GM12872 (cell line): ENCODE measurements at regions not wholly inside any gene's neighbourhood (a gene's known extent, or its start where the extent isn't known, plus 50 kb on each side); places are given as distances from the start of the nearest gene placed in this dataset.

Experiments
- CTCF ChIP-seq: IDR thresholded peaks from 3 replicates; pipeline ENCODE4 v1.5.1; 2011; ENCODE audit warnings: low read depth, mild to moderate bottlenecking, low read length, moderate library complexity; ENCODE audit not compliant: insufficient read depth

GRCh38 chr13:44726778-44727177 lies 150.6 kb upstream of the TSC22D1 start:
- no peak for TF ChIP-seq CTCF

DNA sequence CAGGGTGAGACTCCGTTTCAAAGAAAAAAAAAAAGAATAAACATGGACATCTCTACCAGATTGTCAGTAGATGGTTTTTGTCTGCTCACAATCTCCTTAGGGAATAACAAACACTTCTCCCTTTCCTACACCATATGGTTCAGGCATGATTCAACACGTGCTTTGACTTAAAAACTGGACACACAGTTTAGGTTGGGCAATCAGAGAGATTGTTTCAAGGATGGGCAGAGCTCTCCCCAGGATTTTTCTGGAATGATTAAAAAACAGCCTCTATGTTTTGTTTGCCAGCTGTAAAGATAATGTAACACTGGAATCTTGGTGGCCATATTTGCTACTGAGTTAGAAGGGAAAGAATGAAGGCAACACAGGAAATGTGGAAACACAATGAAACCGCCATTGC lies 150.1 kb upstream of the TSC22D1 start:
- TF ChIP-seq CTCF, result no peak

GRCh38 chr13:44719857-44720671 lies 143.9 kb upstream of the TSC22D1 start:
- TF ChIP-seq CTCF, result no peak

DNA sequence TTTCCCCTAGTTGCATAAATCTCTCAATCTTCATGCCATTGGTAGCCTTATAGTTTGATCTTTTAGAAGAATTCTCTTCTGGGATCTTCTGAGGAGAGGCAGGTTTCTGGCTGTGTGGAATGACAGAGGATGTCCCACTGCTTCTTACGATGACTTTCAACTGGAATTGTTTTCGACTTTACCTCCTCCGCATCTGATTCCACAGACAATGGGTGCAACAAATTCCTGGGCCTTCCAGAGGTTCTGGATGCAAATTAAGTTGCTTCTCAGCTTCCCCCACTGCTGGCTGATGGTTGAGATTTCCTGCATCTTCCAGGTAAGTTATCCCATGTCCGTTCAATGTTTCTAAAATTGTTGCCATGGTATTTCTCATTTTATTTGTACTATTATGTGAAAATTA lies 142.3 kb upstream of the TSC22D1 start:
- no peak for TF ChIP-seq CTCF

- TF ChIP-seq CTCF, result no peak
Observed at GRCh38 chr13:44715287-44716230, 139.4 kb upstream of the TSC22D1 start.

DNA sequence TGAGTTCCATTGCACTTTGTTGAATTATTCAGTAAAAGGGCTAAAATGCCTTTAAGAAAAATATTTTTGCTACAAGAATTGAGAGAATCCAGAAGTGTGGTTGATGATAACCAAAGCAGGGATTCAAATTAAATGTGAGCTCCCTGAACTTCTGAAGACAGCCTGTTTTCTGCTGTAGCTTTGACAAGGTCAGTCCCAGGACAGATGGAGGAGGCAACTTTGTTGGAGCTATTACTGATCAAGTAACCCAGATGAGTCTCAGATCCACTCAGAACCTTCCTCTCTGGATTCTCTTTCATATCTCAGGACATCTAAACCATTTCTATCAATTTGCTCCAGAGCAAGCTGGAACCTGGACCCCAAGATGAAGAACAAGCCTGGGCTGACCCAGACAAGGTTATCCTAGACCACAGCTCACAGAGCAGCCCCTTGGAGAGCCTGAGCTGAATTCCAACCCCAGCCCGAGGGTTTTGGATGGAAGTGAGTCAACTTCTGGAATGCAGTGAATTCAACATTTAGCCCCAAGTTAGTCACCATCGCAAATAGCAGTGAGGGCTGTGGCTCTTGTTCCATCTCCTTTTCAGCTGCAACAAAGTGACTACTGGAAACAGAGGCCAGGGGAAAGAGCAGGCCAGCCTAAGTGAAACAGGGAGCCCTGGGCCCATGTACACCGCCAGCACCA lies 137.8 kb upstream of the TSC22D1 start:
- TF ChIP-seq CTCF, result no peak

- TF ChIP-seq CTCF, result no peak
Observed at GRCh38 chr13:44711706-44712105, 135.6 kb upstream of the TSC22D1 start.
